Liver (tissue), 8 donors: ENCODE measurements at regions not wholly inside any gene's neighbourhood (a gene's known extent, or its start where the extent isn't known, plus 50 kb on each side); places are given as distances from the start of the nearest gene placed in this dataset.

Source experiments
- DNase-seq: peaks from one replicate; pipeline ENCODE4 v3.0.0-alpha.2; 2017; ENCODE audit warnings: low spot score
- H3K27ac ChIP-seq, 2 donors: one replicate each; pipeline ENCODE4 v1.7.0; 2013; ENCODE audit warnings: inconsistent platforms in 2 of 2, low read length in 2 of 2, control low read depth in 1 of 2, low read depth in 1 of 2, mild to moderate bottlenecking in 1 of 2
- H3K27me3 ChIP-seq, 4 donors: one replicate each; pipeline versions ENCODE4 v1.6.1 to v1.7.0; 2013; ENCODE audit warnings: low read length in 3 of 4, inconsistent platforms in 1 of 4, mild to moderate bottlenecking in 1 of 4, moderate library complexity in 1 of 4; ENCODE audit not compliant: control insufficient read depth in 4 of 4, insufficient read depth in 4 of 4
- H3K36me3 ChIP-seq, 4 donors: one replicate each; pipeline versions ENCODE4 v1.6.1 to v1.7.0; 2013; ENCODE audit warnings: low read length in 3 of 4, mild to moderate bottlenecking in 3 of 4, low read depth in 1 of 4, moderate library complexity in 1 of 4; ENCODE audit not compliant: control insufficient read depth in 4 of 4, insufficient read depth in 3 of 4
- H3K4me1 ChIP-seq, 4 donors: one replicate each; pipeline versions ENCODE4 v1.6.1 to v1.7.0; 2013; ENCODE audit warnings: low read length in 3 of 4, mild to moderate bottlenecking in 3 of 4, moderate library complexity in 1 of 4; ENCODE audit not compliant: control insufficient read depth in 4 of 4, insufficient read depth in 4 of 4
- H3K4me3 ChIP-seq, 3 donors: one replicate each; pipeline versions ENCODE4 v1.6.1 to v1.7.0; 2013; ENCODE audit warnings: low read length in 3 of 3, control low read depth in 1 of 3, low read depth in 1 of 3, mild to moderate bottlenecking in 1 of 3
- H3K9ac ChIP-seq, 2 donors: one replicate each; pipeline ENCODE4 v1.7.0; 2013; ENCODE audit warnings: low read length in 2 of 2, mild to moderate bottlenecking in 2 of 2, moderate library complexity in 2 of 2, control low read depth in 1 of 2, low read depth in 1 of 2
- H3K9me3 ChIP-seq, 4 donors: one replicate each; pipeline versions ENCODE4 v1.6.1 to v1.7.0; 2013; ENCODE audit warnings: low read length in 3 of 4; ENCODE audit not compliant: control insufficient read depth in 4 of 4
- ATF3 ChIP-seq: IDR thresholded peaks from 2 replicates; pipeline ENCODE4 v1.6.1; 2016; ENCODE audit warnings: antibody characterized with exemption
- CTCF ChIP-seq: fragments of 150-350 bp; IDR thresholded peaks from 2 replicates; pipeline ENCODE4 v1.5.1; 2017; ENCODE audit warnings: improper control_type of control experiment, low read depth, low read length; ENCODE audit not compliant: missing input control
- FOXA1 ChIP-seq: IDR thresholded peaks from 2 replicates; pipeline ENCODE4 v1.6.1; 2016; ENCODE audit warnings: antibody characterized with exemption
- FOXA2 ChIP-seq: IDR thresholded peaks from 2 replicates; pipeline ENCODE4 v1.6.1; 2016; ENCODE audit warnings: antibody characterized with exemption
- GABPA ChIP-seq, 2 donors: IDR thresholded peaks in 1 of 2; conservative IDR thresholded peaks in 1 of 2; 2 replicates each; pipeline ENCODE4 v1.6.1; 2016; ENCODE audit warnings: antibody characterized with exemption in 2 of 2, mild to moderate bottlenecking in 1 of 2, moderate library complexity in 1 of 2
- HNF4A ChIP-seq, 2 donors: conservative IDR thresholded peaks; 2 replicates each; pipeline ENCODE4 v1.6.1; 2016; ENCODE audit warnings: antibody characterized with exemption in 2 of 2, mild to moderate bottlenecking in 2 of 2
- JUND ChIP-seq, 2 donors: IDR thresholded peaks; 2 replicates each; pipeline ENCODE4 v1.6.1; 2016; ENCODE audit warnings: antibody characterized with exemption in 2 of 2
- NR2F2 ChIP-seq: IDR thresholded peaks from 2 replicates; pipeline ENCODE4 v1.6.1; 2016; ENCODE audit warnings: antibody characterized with exemption
- RAD21 ChIP-seq, 2 donors: IDR thresholded peaks; 2 replicates each; pipeline ENCODE4 v1.6.1; 2016; ENCODE audit warnings: antibody characterized with exemption in 2 of 2, mild to moderate bottlenecking in 2 of 2
- RXRA ChIP-seq, 2 donors: IDR thresholded peaks; 2 replicates each; pipeline ENCODE4 v1.6.1; 2017 to 2018; ENCODE audit warnings: antibody characterized with exemption in 2 of 2, mild to moderate bottlenecking in 1 of 2
- SP1 ChIP-seq: IDR thresholded peaks from 2 replicates; pipeline ENCODE4 v1.6.1; 2018; ENCODE audit warnings: antibody characterized with exemption, mild to moderate bottlenecking
- YY1 ChIP-seq: IDR thresholded peaks from 2 replicates; pipeline ENCODE4 v1.6.1; 2016; ENCODE audit warnings: antibody characterized with exemption, mild to moderate bottlenecking
- WGBS: extraction: QIAGEN DNeasy Blood & Tissue Kit; methylation state at CpG from one replicate; pipeline ENCODE4 v1.1.7; 2013; 5-methylcytosine and 5-hydroxymethylcytosine counted together
- TF ChIP-seq, protein P1 (sequence below): IDR thresholded peaks from 2 replicates; pipeline ENCODE4 v1.6.1; 2016; ENCODE audit warnings: antibody characterized with exemption, mild to moderate bottlenecking
- TF ChIP-seq, protein P2 (sequence below): IDR thresholded peaks from 2 replicates; pipeline ENCODE4 v1.6.1; 2016; ENCODE audit warnings: antibody characterized with exemption
- donor health status: healthy.
- donor health status: healthy.
- donor health status: healthy.
- donor health status: healthy.
- donor health status: healthy.

DNA sequence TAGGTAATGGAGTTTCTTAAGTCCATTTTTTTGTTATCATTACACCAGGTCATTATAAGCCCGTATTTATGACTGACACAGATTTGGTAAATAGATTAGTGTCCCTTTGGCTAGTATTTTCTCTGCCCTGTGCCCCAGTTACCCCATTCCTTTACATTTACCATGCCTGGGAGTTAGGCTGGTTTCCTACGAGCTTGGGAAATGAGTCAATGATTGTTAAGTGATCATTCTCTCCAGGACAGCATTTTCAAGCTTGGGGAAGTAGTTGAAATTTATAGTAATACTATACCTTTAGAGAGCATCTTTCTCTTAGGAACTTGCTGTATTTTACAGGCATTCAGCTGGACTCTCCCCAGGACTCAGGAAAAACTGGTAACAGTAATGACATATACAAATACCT, 573.1 kb downstream of the TLE4 start (continued):
- TF ChIP-seq, protein P1, sequence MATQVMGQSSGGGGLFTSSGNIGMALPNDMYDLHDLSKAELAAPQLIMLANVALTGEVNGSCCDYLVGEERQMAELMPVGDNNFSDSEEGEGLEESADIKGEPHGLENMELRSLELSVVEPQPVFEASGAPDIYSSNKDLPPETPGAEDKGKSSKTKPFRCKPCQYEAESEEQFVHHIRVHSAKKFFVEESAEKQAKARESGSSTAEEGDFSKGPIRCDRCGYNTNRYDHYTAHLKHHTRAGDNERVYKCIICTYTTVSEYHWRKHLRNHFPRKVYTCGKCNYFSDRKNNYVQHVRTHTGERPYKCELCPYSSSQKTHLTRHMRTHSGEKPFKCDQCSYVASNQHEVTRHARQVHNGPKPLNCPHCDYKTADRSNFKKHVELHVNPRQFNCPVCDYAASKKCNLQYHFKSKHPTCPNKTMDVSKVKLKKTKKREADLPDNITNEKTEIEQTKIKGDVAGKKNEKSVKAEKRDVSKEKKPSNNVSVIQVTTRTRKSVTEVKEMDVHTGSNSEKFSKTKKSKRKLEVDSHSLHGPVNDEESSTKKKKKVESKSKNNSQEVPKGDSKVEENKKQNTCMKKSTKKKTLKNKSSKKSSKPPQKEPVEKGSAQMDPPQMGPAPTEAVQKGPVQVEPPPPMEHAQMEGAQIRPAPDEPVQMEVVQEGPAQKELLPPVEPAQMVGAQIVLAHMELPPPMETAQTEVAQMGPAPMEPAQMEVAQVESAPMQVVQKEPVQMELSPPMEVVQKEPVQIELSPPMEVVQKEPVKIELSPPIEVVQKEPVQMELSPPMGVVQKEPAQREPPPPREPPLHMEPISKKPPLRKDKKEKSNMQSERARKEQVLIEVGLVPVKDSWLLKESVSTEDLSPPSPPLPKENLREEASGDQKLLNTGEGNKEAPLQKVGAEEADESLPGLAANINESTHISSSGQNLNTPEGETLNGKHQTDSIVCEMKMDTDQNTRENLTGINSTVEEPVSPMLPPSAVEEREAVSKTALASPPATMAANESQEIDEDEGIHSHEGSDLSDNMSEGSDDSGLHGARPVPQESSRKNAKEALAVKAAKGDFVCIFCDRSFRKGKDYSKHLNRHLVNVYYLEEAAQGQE: no peak
- no peak for TF ChIP-seq ATF3
- TF ChIP-seq CTCF: no peak

DNA sequence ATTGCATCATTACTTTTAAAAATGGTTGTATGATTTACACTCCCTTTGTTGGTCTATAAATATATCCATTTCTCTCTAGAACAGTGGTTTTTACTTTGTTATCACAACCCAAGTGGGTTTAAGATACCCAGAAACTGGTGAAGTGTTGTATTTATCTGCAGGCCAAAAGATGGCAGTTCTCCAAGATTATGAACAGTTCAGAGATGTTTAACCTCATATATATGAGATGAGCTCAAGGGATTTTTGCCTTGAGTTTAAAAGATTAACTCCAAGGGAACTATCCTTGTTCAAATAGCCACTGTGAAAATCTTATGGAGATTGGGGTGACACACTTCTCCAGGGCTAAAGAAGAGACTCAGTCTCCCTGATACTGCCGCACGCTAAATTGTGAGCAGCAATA, 572.6 kb downstream of the TLE4 start:
- H3K9ac ChIP-seq: no peak overlapping the region
- no peak overlapping the region for H3K4me3 ChIP-seq
- 96% methylated on average over 2 of the region's 2 CpGs for WGBS

GRCh38 chr9:80143899-80144298, 572.1 kb downstream of the TLE4 start:
- H3K27ac ChIP-seq: no peak overlapping the region
- H3K4me3 ChIP-seq: no peak overlapping the region
- no peak for DNase-seq
- no peaks in the 10 kb centered on the region for H3K9me3 ChIP-seq
- no peak overlapping the region for H3K9ac ChIP-seq
- no peaks in the 10 kb centered on the region for H3K4me1 ChIP-seq
- no peaks in the 10 kb centered on the region for H3K27me3 ChIP-seq
- no peaks in the 10 kb centered on the region for H3K36me3 ChIP-seq
- 76% methylated on average over 3 of the region's 3 CpGs for WGBS
- no peak for TF ChIP-seq FOXA1
- TF ChIP-seq CTCF: no peak
- no peak for TF ChIP-seq RAD21 (IDR thresholded peaks at IDR 0.05)
- no peak for TF ChIP-seq RXRA (IDR thresholded peaks at IDR 0.05)
- TF ChIP-seq, protein P2, sequence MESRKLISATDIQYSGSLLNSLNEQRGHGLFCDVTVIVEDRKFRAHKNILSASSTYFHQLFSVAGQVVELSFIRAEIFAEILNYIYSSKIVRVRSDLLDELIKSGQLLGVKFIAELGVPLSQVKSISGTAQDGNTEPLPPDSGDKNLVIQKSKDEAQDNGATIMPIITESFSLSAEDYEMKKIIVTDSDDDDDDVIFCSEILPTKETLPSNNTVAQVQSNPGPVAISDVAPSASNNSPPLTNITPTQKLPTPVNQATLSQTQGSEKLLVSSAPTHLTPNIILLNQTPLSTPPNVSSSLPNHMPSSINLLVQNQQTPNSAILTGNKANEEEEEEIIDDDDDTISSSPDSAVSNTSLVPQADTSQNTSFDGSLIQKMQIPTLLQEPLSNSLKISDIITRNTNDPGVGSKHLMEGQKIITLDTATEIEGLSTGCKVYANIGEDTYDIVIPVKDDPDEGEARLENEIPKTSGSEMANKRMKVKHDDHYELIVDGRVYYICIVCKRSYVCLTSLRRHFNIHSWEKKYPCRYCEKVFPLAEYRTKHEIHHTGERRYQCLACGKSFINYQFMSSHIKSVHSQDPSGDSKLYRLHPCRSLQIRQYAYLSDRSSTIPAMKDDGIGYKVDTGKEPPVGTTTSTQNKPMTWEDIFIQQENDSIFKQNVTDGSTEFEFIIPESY: no peak
- TF ChIP-seq JUND (IDR thresholded peaks at IDR 0.05): no peak
- TF ChIP-seq ATF3: no peak
- TF ChIP-seq SP1: no peak

More for the DNA sequence above, 572.6 kb downstream of the TLE4 start:
- Histone ChIP-seq H3K9me3 (no peaks in the 10 kb centered on the region), H3K36me3 (no peaks in the 10 kb centered on the region), H3K4me1 (no peaks in the 10 kb centered on the region), H3K27ac (no peak overlapping the region), H3K27me3 (no peaks in the 10 kb centered on the region)
- no peak for DNase-seq
- TF ChIP-seq, protein P1: no peak
- no peak for TF ChIP-seq NR2F2
- no peak for TF ChIP-seq YY1
- no peak for TF ChIP-seq HNF4A (conservative IDR thresholded peaks at IDR 0.05)
- no peak for TF ChIP-seq GABPA (IDR thresholded peaks at IDR 0.05 in 1 of 2, conservative IDR thresholded peaks at IDR 0.05 in 1 of 2)
- TF ChIP-seq FOXA2: no peak
- no peak for TF ChIP-seq JUND (IDR thresholded peaks at IDR 0.05)
